ENCODE measurements at regions not wholly inside any gene's neighbourhood (a gene's known extent, or its start where the extent isn't known, plus 50 kb on each side); places are given as distances from the start of the nearest gene placed in this dataset.
"Not testable (repeated sequence)": the region's sequence is repeated elsewhere in the genome, so short reads cannot be mapped to it uniquely, and the experiment has no call there.

DNA sequence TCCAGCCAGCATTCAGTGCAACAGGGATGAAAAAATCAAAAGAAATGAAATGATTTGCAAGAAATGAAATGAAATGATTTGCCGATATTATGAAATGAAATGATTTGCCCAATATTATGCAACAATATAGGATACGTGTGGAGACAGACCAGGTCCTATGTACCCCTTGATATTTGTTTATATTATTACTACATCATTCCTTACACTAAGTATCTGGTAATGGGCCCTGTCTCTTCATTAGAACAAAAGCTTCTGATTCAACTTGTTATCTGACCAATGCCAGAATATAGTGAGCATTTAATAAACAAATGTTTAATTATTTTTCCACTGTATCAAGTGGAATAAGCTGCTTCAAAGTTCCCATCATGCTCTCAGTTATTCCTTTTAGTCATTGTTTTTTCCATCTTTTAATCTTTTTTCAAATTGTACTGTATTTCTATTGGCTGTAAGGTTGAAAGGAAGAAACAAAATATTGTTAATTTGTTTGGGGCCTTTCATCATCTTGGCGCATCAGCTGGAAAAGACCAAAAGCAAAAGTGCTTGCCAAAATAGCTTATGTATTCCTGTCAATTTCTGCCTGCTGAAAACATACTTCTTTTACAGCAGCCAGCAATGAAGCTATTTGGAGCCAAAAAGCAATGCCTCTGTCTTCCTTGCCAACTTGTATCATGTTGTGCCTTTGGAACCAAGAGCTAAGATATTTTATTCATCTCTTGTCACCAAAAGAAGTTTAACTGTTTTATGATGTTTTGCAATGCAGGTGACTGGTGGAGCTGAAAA lies 2314.9 kb downstream of the LRRC4C start:
- no peak for DNase-seq (ENCODE audit: low read depth)

DNA sequence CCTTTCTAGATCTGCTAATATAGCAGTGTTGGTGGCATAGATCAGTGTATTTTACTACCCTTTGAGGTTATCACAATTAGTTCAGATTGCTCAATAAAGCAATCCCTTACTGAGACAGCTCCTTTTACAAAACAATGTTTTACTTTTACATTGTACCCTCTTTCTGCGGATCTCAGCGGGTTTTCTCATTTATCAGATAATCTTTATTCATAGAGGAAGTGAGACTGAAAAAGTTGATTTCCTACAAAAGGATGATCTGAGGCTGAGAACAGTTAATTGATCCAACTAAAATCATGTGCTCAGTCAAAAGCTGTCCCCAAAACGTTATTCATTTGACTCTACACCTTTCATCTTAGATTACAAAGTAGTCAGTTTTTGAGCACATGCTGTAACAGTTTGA lies 2319.9 kb downstream of the LRRC4C start:
- no peak for DNase-seq (ENCODE audit: low read depth)

DNA sequence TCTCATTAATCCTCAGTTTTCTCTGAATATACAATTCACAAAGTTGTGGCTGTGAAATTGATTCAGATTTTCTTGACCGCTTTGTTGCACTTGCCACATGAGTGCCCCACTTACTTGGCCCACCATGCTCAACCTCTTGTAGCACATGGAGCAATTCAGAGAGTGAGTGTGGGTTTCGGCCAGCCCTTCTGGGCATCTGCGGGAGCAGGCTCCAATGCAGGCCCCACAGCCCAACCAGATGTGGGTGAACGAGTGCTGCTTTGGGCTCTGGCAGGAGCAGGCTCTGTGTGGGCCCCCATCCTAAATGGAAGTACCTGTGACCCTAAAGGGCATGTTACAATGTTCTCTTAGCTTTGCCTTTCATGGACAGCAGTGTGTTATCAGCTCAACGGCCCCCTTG lies 2338.6 kb downstream of the LRRC4C start:
- no peak for DNase-seq (ENCODE audit: low read depth)

DNA sequence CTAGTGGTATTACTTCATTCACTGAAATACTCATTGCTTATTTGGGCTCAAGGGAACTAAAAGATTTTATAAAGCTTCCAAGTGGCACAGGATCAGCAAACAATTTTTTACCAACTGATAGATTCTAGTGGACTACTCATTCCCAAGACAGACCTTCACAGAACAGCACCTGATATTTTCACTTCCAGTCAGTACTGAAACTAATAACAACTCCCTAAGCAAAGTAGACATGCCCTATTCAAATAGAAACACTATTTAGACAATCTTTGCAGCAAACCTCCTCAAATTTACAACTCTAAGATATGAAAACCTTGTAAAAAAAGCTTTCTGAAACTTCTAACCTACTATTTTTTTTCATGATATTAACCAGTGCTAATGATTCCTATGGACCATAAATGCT lies 2345.8 kb downstream of the LRRC4C start:
- DNase-seq (ENCODE audit: low read depth), result no peak

DNA sequence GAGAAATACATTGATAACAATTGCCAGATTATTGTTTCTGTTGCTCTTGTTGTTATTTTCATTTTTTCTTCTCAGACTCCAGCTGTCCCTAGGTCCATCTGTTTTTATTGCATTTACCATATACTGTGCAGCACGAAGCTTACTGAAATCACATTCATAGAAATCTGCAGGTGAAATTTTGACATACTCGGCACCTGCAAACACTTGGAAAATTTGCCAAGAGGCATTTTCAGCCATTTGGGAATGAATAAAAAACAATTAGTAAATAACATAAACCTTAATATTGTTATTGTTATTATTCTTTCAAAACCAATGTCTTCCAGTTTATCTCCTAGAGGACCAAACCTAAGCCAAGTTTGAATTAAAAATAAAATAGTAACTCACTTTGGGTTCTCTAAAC lies 2357.2 kb downstream of the LRRC4C start:
- DNase-seq (ENCODE audit: low read depth), result no peak

DNA sequence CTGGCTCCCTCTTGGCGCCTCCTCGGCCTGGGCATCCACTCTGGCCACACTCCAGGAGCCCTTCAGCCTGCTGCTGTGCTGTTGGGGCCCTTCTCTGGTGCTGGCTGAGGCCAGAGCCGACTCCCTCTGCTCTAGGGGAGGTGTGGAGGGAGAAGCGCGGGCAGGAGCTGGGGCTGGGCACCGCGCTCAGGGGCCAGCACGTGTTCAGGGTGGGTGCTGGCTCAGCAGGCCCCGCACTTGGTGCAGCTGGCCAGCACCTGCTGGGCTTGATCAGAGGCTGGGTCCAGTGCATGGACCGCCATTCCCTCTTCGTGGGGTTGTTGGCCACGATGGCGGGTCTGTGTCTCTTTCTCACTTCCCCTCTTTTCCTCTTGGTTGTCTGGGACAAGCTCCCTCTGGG lies 2381.0 kb downstream of the LRRC4C start:
- no peak for DNase-seq (ENCODE audit: low read depth)

DNA sequence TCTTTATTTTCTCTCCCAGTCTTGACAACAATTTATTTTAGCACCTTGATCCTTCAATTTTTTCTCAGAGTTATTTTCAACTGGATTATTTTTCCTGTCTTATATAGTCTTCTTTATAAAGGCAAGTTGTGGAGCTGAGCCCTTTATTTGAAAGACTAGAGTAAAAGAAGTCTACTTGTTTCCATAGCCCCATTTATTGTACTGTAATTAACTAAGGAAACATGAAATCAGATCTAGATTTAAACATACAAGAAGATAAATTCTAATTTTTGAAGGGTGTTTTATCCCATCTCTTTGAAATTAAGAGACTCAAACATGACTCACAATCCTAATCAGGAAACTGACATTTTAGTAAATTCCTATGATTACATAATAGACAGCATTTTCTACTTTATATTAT lies 2421.8 kb downstream of the LRRC4C start:
- DNase-seq (ENCODE audit: low read depth), result no peak

DNA sequence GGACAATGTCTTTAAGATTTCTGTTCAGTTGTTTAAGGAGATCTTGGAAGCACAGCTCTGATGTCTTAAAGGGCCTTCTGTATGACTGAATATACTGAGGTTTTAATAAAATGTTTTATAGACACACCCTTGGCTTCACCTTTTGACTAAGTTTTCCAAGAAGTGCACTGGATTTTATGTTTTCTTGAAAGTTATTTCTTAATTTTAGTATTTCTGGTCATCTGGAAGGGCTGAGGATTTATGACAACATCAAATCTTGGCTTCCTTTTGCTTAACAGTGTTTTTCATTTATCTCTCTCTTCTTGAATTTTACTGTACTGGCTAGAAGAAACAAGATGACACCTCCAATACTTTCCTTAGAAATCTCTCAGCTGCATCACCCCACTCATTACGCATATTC lies 2423.4 kb downstream of the LRRC4C start:
- DNase-seq (ENCODE audit: low read depth), result no peak

DNA sequence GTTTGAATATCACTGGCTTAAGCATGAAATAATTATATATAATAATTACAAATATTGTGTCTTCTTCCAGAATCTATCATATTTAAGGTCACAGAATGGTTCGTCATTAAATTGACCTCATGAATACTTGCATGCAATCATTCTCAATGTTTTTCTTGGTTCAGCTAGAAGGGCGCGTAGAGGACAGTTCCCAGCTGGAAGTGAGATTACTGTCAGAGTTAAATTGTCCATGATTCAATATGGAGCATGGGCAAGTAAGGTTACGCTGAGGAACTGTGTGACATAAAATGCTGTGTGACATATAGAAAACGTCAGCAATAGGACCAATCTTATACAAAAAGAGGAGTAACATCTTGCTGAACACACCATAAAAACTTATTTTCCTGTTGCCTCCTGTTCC lies 2423.5 kb upstream of the RAG2 start:
- DNase-seq (ENCODE audit: low read depth), result no peak

DNA sequence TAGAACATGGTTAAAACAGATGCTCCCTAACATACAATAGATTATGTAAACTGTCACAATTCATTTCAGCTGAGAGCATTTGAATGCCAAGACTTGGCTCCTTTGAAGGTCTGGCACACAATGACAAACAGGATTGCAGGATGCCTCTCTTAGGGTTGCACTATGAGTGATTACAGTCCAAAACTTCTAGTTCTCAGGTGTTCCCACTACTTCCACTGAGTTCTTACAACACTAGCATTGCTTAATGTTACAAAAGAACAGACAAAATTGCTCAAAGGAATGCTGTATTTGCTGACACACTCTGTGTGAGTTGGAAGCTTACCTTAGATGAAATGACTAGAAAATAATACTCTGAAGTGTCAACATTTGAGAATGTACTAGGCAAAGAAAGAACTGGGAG lies 2413.8 kb upstream of the RAG2 start:
- DNase-seq (ENCODE audit: low read depth), result no peak

DNA sequence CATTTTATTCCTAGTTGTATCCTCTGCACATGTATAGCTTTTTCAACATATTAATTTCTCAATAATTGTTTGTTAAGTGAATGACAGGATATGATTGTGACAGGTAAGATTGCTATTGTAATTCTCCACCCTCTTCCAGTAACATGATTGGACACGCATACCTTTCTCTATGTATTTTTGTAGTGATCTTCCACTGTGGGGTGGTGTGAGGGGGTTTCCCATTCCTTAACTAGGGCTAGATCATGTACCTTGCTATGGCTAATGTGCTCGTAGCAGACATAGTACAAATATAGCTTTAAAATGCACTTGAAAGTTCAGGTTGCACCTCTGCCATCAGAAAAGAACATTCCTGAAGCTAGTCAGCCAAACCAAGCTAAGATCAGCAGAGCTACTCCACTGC lies 2392.8 kb upstream of the RAG2 start:
- no peak for DNase-seq (ENCODE audit: low read depth)

DNA sequence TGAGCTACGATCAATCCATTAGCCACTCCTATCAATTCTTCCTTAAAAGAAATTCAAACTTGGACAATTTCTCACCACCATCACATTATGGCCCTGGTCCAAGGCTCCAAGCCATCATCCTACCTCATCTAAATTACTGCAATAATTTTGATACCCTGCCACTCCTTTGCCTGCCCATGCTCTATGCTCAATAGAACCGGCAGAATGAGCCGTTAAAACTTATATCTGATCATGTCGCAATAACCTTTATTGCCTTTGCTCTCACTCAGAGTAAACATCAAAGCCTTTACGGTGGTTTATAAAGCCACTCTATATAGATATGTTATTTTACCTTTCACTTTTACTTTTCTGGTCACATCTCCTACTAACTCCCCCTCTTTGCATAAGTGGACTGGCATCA lies 2392.1 kb upstream of the RAG2 start:
- DNase-seq (ENCODE audit: low read depth), result no peak

DNA sequence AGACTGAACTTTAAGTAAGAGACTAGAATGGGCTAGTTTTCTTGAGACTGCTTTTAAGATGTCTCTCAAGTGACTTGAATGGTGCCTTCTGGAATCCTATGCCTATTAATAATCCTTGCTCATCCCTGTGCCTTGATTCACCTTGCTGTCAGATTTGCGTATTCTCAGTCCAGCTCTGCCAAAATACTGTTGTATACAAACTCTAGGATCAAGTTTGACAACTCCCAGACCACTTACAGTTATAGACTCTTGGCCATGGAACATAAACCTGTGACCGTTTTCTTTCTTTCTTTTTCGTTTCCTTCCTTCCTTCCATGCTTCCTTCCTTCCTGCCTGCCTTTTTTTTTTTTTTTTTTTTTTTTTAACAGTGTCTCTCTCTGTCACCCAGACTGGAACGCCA lies 2390.9 kb upstream of the RAG2 start:
- no peak for DNase-seq (ENCODE audit: low read depth)

DNA sequence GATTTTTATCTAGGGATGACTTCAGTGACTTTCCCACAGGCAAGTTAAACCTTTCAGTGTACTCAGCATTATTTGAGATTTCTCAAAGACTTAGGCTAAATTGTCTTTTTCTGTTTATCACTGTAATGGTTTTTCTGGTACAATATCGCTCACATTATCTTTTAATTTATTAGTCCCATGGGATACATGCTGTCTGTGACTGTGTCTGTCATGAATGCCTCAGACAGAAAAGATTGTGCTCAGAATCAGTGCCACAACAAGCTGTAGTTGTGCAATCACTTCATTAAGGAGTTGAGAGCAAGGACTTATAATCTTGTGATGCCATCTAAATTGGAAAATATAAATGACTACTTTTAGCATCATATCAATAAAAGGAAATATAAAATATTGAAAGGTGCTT lies 2374.2 kb upstream of the RAG2 start:
- DNase-seq (ENCODE audit: low read depth), result no peak

DNA sequence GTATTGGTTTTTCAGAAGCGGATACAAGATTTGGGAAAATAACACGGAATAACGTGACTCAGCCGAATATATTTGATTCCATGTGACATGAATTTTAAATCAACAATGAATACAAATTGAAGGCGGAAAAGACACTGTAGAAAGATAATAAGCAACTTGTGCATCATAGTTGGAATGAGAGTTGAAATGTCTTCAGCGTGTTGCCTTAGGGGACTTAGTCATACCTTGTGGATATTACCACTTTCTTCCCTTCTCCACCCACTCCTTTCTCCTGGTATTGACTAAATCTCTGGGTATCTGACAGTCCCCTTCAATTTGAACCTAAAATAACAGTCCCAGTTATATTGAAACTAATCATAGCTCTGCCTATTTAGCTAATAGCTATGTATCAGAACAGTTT lies 2373.1 kb upstream of the RAG2 start:
- no peak for DNase-seq (ENCODE audit: low read depth)

DNA sequence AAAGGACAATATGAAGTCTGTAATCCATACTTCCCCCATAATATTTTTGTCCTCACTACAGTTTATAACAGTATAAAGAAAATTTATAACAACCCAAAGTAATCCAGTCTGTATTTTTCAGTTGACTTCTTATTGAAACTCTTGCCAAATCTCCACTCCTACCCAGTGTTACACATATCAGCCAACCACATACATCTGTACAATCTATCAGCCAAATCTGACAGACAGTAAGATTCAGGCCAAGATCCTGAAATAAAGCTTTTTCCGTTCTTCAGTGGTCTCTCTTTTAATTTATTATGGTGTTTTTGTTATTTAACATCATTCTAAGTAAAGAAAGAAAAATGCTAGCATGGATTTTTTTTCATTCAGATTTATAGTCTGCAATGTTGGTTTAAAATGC lies 2370.9 kb upstream of the RAG2 start:
- no peak for DNase-seq (ENCODE audit: low read depth)

DNA sequence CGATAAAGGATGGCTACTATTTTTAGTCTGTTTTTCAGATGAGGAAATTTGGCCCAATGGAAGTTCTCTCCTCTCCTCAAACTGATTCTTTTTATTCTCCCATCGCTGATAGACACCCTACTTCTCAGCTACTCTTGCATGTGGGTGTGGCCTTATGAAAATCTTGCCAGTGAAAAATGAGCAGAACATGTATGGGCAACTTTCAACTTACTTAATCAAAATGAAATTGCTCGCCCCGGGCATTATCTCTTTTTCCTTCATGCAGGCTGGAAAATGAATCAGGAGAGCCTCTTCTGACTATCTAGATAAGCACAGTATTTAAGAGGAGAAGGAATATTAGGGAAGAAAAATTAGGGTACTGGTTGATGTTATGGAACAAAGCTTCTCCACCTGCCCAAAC lies 2354.7 kb upstream of the RAG2 start:
- DNase-seq (ENCODE audit: low read depth), result no peak

DNA sequence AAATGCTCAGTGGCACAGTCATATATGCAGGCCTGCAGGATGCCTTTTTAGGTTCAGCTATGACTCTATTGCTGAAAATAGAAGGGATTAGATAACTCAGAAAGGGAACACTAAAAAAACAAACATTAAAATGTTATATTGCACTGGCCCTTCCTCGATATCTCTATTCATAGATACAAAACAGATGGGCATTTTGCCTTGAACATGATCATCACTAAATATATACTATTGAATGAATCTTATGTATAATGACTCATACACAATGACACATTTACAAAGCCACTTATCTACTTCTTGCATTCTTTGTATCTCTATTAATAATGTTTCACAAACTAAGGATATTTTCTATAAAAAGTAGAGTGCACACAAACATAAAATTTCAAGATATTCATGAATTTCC lies 2352.8 kb upstream of the RAG2 start:
- no peak for DNase-seq (ENCODE audit: low read depth)

DNA sequence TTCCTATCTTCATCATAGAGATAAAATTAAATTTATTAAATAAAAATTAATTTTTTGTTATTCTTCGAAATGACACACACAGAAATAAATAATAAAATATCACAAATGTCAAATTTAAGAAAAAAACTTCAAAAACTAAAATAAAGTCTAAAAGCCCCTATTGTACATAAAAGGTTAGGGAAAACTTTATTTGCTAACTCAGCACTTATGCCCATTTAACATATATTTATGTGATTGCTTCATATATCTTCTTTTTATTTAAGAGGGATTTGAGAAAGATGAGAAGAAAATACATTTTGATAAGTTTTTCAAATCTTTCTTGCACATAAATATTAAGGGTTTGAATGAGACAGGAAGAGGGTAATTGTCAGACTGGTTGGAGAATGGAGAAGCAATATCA lies 2350.4 kb upstream of the RAG2 start:
- DNase-seq (ENCODE audit: low read depth), result no peak

DNA sequence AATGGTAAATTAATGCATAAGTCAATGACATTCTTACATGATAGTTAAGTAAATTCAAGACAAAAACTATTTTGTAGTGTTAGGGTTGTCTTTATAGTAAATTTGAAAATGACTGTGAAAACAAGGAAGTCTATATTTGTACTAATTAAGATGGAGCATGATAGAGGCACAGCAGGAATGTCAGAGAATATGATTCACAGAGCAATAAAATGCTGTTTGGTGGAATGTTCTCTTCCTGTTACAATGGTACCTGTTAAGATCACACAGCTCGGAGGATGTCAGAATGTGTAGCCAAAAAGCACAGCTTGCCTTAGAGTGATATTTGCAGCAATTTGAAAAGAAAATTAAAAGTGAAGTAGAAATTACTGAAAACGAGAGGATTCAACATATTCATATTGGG lies 2339.7 kb upstream of the RAG2 start:
- DNase-seq (ENCODE audit: low read depth), result no peak

DNA sequence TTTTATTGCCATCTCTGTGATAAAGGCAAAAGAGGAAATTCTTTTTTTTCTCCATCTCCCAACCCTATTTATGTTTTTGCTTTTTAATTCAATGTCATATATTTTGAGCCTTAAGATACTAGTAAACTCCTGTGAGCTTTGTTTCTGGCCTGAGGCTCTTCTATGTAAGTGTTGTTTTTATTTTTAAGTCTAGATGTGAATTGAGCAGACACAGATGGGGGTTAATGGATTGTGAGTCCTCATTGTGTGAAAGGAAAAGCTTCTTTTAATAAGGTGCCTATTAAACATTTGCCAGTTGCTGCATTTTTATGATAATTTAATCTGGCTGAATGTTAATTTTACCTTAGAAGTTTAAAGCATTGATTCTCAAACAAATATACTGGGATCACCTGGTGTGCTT lies 2337.9 kb upstream of the RAG2 start:
- DNase-seq (ENCODE audit: low read depth), result no peak

DNA sequence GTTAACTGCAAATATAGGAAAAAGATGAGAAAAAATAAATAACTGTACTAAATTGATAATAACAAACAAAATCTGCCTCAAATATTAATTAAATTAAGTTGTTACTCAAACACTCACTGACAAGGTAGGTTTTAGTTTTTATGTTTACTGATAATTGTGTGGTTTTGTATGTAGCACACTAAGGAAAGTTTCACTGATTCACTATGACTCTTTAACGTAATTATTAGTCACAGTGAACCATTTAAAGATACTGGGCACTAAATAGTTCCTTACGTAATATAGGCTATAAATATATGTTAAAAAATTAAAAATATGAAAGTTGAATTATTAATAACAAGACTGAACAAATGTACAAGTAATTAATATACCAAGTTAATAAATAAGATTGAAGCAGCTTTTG lies 2330.0 kb upstream of the RAG2 start:
- no peak for DNase-seq (ENCODE audit: low read depth)

DNA sequence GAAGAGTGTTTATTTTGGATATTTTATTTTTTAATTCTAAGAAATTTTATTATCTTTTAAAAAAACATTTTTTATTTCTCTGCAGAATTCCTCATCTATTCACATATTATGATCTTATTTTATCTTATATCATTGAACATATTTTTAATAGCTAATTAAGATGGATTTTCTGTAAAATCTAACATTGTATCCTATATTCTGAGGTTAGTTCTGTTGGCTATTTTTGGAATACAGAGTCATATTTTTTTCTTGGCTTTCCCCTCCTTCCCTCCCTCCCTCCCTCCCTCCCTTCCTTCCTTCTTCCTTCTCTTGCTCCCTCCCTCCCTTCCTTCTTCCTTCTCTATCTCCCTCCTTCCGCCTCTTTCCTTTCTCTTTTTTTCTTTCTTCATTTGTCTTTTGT lies 2326.6 kb upstream of the RAG2 start:
- no peak for DNase-seq (ENCODE audit: low read depth)

DNA sequence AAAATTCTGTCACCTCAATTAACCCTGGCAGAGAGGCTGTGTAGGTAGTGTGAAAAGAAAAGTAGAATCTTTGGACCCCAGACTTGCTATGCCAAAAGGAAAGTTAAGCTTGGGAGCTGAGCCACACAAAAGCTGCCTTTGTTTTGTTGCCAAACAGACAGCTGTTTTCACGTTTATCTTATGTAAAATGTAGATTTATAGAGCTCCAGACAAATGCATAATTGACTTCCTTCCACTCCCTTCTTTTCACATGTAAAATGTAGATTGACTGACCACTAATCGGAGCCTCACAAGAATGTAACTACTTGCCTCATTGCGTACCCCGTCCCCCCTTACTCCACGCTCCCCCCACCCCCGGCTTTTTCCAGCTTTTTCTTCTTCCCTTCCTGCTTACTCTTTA lies 2302.2 kb upstream of the RAG2 start:
- DNase-seq (ENCODE audit: low read depth), result no peak

DNA sequence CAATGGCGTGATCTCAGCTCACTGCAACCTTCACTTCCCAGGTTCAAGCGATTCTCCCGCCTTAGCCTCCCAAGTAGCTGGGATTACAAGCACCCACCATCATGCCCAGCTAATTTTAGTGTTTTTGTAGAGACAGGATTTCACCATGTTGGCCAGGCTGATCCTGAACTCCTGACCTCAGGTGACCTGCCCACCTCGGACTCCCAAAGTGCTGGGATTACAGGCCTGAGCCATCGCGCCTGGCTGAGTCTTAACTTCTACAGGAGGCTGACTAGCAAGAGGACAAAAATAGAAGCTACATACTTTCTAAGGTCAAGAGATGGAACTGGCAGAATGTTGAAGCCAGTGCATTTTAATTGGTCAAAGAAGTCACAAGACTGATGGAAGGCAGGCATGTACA lies 2296.2 kb upstream of the RAG2 start:
- DNase-seq (ENCODE audit: low read depth), result not testable (repeated sequence)
